ENCODE measurements at regions not wholly inside any gene's neighbourhood (a gene's known extent, or its start where the extent isn't known, plus 50 kb on each side); places are given as distances from the start of the nearest gene placed in this dataset.

DNA sequence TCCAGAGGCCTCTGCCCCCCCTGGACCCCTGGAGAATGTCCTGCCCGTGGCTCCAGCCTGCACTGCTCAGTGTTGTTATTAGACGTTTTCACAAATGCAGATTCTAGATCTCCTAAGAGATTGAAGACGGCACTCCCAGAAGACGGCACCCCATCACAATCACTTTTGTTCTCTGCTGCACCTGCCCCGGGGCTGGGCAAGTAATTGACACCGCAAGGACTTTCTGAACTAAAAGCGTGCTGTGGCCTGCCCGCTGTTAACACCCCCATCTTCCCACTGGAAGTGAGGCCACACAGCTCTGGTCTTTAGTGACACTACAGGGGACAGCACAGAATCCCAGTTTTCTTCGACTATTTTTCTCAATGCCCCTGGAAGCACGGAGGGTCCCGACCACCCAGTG is 256.9 kb downstream of the ENGASE start:
- TF ChIP-seq, protein P1, sequence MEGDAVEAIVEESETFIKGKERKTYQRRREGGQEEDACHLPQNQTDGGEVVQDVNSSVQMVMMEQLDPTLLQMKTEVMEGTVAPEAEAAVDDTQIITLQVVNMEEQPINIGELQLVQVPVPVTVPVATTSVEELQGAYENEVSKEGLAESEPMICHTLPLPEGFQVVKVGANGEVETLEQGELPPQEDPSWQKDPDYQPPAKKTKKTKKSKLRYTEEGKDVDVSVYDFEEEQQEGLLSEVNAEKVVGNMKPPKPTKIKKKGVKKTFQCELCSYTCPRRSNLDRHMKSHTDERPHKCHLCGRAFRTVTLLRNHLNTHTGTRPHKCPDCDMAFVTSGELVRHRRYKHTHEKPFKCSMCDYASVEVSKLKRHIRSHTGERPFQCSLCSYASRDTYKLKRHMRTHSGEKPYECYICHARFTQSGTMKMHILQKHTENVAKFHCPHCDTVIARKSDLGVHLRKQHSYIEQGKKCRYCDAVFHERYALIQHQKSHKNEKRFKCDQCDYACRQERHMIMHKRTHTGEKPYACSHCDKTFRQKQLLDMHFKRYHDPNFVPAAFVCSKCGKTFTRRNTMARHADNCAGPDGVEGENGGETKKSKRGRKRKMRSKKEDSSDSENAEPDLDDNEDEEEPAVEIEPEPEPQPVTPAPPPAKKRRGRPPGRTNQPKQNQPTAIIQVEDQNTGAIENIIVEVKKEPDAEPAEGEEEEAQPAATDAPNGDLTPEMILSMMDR (IDR thresholded peaks at IDR 0.05): no peak
- TF ChIP-seq EP300 (IDR thresholded peaks at IDR 0.05) (no peak), POLR2A (IDR thresholded peaks at IDR 0.05) (no peak)

All from tibial nerve (tissue), 4 donors.